Mononuclear cell (primary cell): ENCODE measurements at regions not wholly inside any gene's neighbourhood (a gene's known extent, or its start where the extent isn't known, plus 50 kb on each side); places are given as distances from the start of the nearest gene placed in this dataset.

Experiments
- H3K27me3 ChIP-seq: 2 replicates; pipeline ENCODE4 v1.6.0; 2011; ENCODE audit warnings: low read length, control low read depth; ENCODE audit not compliant: insufficient read depth
- H3K4me1 ChIP-seq: 2 replicates; pipeline ENCODE4 v1.5.1; 2011; ENCODE audit warnings: mild to moderate bottlenecking, low read length, control low read depth; ENCODE audit not compliant: insufficient read depth
- H3K4me3 ChIP-seq: 2 replicates; pipeline ENCODE4 v1.5.1; 2011; ENCODE audit warnings: mild to moderate bottlenecking, low read length, moderate library complexity
- H3K9me3 ChIP-seq: 2 replicates; pipeline ENCODE4 v1.5.1; 2011; ENCODE audit warnings: low read depth, mild to moderate bottlenecking, control low read depth, low read length

- H3K4me1 ChIP-seq: no peaks in the 10 kb centered on the region
- no peak overlapping the region for H3K4me3 ChIP-seq
- no peaks in the 10 kb centered on the region for H3K9me3 ChIP-seq
- H3K27me3 ChIP-seq: no peaks in the 10 kb centered on the region
Measured at GRCh38 chr5:163759000-163759704, 253.7 kb downstream of the MAT2B start.

DNA sequence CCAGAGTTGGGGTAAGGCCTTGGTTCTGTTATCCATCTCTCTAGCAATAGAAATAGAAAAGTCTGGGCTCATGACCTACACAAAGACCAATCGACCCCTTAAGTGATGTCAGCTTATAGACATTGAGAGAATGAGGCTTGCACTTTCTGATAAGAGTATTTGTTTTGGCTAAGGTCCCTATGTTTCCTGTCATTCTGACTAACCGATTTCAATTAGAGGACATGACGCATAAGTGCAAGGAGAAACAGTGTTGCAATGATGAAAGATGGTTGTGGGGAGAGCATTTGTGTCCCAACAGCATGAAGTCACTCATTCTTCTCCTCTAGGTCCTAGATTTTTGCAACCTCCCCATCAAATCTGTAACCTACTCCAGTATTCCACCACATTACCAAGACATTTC lies 255.1 kb downstream of the MAT2B start:
- no peaks in the 10 kb centered on the region for H3K27me3 ChIP-seq
- H3K4me1 ChIP-seq: no peaks in the 10 kb centered on the region
- H3K4me3 ChIP-seq: no peak overlapping the region
- H3K9me3 ChIP-seq: no peaks in the 10 kb centered on the region

DNA sequence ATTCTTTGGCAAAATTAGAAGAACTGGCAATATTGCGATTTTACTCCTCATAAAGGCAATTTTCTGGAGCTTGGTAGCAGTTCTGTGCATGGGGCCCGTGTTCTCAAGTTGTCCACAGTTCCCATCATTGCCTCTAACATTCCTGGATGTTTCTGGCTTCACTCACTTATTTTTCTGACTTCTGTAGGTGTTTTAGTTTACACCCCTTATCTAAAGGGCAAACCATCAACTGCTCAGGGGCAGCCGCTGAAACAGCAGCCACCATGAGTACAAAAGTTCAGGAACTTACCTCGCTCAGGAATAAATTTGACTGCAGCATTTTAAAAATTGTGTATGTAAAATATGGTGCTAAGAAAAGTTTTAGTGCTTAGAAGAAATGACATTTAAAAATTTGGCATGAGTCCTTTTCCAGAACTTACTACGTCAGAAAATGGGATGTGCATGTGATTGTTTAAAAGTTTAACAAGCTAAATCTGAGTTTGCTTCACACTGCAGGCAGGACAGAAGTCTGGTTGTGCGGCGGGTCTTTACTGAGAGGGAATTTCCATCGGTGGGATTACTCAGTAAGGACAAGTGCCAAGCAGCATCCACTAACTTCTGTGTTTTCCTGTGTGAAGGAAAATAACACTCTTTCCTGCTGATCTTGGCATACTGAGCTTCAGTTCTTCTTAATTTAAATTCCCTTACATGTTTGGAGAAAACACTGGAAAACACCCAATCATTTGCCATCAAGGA lies 261.7 kb downstream of the MAT2B start:
- no peaks in the 10 kb centered on the region for H3K27me3 ChIP-seq
- no peak overlapping the region for H3K4me3 ChIP-seq
- H3K9me3 ChIP-seq: no peaks in the 10 kb centered on the region
- no peaks in the 10 kb centered on the region for H3K4me1 ChIP-seq

DNA sequence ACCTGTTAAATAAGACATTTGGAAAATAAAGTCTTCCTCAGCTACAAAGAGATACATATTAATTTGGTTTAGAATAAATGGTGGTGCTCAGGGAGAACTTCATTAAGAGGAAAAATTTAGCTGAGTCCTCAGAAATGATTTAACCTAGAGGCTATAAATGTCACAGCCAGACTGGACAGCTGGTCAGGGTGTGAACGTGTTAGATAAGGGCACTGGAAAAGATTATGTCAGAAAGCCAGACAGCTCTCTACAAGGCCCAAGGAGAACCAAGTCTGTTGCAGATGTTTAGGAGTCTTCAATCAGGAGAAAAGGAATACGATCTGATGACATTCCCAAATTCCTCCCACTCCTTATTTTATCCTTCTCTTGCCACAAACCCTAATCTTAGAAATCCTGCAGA lies 265.2 kb downstream of the MAT2B start:
- H3K4me3 ChIP-seq: no peak overlapping the region
- no peaks in the 10 kb centered on the region for H3K9me3 ChIP-seq
- no peaks in the 10 kb centered on the region for H3K4me1 ChIP-seq
- H3K27me3 ChIP-seq: no peaks in the 10 kb centered on the region

- H3K27me3 ChIP-seq: no peaks in the 10 kb centered on the region
- H3K9me3 ChIP-seq: no peaks in the 10 kb centered on the region
- no peak overlapping the region for H3K4me3 ChIP-seq
- H3K4me1 ChIP-seq: no peaks in the 10 kb centered on the region
Measured at GRCh38 chr5:163772241-163772640, 266.8 kb downstream of the MAT2B start.

DNA sequence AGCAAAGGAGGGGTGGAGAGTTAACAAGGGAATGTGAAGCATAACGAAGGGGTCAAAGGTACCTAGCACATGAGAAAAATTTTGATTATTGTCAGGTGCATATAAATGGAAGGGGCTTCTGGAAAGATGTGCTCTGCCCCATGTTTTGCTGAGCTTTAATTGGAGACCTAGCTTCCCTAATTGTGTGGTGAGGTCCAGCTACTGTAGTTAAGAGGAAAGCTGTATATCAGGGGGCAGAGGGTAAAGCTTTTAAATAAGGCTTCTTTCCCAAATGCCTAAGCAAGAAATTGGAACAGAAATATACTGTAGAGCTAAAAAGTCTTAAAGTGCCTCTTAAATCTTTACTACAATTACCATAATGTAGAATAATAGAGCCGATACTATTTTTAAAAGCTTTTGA lies 267.2 kb downstream of the MAT2B start:
- Histone ChIP-seq H3K4me1 (no peaks in the 10 kb centered on the region), H3K27me3 (no peaks in the 10 kb centered on the region), H3K4me3 (no peak overlapping the region), H3K9me3 (no peaks in the 10 kb centered on the region)

DNA sequence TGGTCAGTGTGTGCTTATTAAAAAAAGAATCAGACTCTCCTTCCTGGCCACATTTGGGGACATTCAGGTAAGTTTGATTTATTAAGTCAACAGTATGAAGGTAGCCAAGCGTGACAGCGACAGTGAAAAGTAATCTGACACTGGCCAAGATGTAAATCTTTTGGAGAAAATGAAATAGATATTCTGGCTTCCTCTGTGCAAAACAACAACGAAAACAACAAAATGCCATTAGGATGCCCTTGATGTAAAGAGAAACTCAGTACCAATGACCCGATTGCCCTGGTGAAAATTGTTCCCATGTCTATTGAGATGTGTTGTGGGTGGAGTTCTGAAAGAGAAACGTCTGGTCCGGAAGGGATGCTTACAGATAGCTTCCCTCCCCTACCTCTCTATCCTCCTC lies 267.8 kb downstream of the MAT2B start:
- Histone ChIP-seq H3K27me3 (no peaks in the 10 kb centered on the region), H3K4me1 (no peaks in the 10 kb centered on the region), H3K4me3 (no peak overlapping the region), H3K9me3 (no peaks in the 10 kb centered on the region)

GRCh38 chr5:163789870-163790269 lies 284.5 kb downstream of the MAT2B start:
- no peaks in the 10 kb centered on the region for H3K9me3 ChIP-seq
- no peak overlapping the region for H3K4me3 ChIP-seq
- H3K4me1 ChIP-seq: no peaks in the 10 kb centered on the region
- no peaks in the 10 kb centered on the region for H3K27me3 ChIP-seq

- H3K27me3 ChIP-seq: no peaks in the 10 kb centered on the region
- no peak overlapping the region for H3K4me3 ChIP-seq
- no peaks in the 10 kb centered on the region for H3K4me1 ChIP-seq
- H3K9me3 ChIP-seq: no peaks in the 10 kb centered on the region
Measured at GRCh38 chr5:163790497-163790896, 285.1 kb downstream of the MAT2B start.

DNA sequence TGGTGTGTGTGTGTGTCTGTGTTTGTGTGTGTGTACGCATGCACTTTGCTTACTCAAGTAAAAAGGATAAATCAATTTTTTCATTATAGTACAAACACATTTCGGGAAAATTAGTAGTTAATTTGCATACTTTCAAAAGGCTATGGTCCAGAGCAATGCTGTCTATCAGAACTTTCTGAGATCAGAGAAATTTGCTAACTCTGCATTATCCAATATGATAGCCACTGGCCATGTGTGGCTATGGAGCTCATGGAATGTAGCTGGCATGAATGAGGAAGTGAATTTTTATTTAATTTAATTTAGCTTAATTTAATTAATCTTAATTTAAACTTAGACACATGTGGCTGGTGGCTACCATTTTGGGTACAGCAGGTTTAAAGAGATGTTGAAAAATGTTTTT lies 289.6 kb downstream of the MAT2B start:
- Histone ChIP-seq H3K4me1 (no peaks in the 10 kb centered on the region), H3K9me3 (no peaks in the 10 kb centered on the region), H3K4me3 (no peak overlapping the region), H3K27me3 (no peaks in the 10 kb centered on the region)

DNA sequence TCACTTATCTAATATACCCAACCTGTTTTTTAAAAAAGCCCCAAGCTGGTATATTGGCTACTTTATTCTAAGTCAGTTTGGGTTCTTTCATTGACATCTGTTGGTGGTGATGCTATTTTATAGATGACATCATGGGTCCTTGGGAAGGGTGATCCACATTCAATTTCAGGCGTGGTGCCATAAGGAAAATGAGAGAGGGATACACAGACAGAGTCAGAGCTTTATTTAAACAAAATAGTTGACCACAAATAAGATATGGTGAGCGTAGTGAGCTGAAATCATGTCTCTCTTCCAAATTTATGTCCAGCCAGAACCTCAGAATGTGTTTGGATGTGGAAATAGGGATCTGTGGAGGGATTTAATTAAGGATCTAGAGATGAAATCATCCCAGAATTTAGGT lies 302.4 kb downstream of the MAT2B start:
- no peaks in the 10 kb centered on the region for H3K27me3 ChIP-seq
- H3K9me3 ChIP-seq: no peaks in the 10 kb centered on the region
- H3K4me3 ChIP-seq: no peak overlapping the region
- no peaks in the 10 kb centered on the region for H3K4me1 ChIP-seq

DNA sequence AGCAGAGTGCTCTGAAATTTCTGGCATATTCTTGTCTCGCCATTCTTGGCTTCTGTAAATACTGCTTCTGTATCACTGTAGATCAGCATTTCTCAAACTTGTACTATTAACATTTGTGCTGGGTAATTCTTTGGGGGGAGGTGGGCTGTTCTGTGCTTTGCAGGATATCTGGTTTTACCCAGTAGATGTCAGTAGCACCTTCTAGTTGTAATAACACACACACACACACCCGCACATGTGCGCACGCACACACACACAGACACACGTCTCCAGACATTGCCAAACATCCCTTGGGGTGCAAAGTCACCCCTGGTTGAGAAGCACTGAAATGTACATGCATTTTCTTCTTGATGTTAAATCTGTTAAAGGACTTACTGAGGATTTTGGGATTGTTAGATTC lies 304.1 kb downstream of the MAT2B start:
- H3K4me3 ChIP-seq: no peak overlapping the region
- no peaks in the 10 kb centered on the region for H3K9me3 ChIP-seq
- no peaks in the 10 kb centered on the region for H3K27me3 ChIP-seq
- H3K4me1 ChIP-seq: no peaks in the 10 kb centered on the region

- no peaks in the 10 kb centered on the region for H3K27me3 ChIP-seq
- H3K4me1 ChIP-seq: no peaks in the 10 kb centered on the region
- H3K4me3 ChIP-seq: no peak overlapping the region
- no peaks in the 10 kb centered on the region for H3K9me3 ChIP-seq
Measured at GRCh38 chr5:163813900-163814299, 308.5 kb downstream of the MAT2B start.

DNA sequence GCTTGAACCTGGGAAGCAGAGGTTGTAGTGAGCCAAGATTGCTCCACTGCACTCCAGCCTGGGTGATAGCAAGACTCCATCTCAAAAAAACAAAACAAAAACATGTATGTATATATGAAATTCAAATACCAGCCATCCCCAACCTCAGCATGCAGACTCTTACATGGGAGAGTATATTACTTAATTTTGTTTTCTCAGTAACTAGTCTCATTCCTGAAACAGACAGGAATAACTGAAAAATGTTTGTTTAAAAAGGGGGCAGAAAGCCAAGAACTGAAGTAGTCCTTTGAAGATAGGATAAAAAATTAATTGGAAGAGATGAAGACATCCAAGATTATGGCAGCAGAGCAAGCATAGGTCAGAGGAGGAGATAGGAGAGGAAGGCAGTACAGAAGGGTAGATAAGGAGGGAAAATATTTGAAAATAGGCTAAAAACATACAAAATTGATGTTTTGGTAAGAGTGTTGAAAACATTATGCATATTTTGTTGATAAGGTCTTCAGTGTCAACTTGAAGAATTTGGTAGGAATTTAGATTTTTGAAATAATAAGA lies 309.9 kb downstream of the MAT2B start:
- no peaks in the 10 kb centered on the region for H3K4me1 ChIP-seq
- no peaks in the 10 kb centered on the region for H3K27me3 ChIP-seq
- no peak overlapping the region for H3K4me3 ChIP-seq
- peaks cover 3% of the 10 kb centered on the region for H3K9me3 ChIP-seq

- H3K9me3 ChIP-seq: peaks cover 6% of the 10 kb centered on the region
- H3K4me1 ChIP-seq: no peaks in the 10 kb centered on the region
- H3K4me3 ChIP-seq: no peak overlapping the region
Measured at GRCh38 chr5:163821142-163821541, 315.7 kb downstream of the MAT2B start.

DNA sequence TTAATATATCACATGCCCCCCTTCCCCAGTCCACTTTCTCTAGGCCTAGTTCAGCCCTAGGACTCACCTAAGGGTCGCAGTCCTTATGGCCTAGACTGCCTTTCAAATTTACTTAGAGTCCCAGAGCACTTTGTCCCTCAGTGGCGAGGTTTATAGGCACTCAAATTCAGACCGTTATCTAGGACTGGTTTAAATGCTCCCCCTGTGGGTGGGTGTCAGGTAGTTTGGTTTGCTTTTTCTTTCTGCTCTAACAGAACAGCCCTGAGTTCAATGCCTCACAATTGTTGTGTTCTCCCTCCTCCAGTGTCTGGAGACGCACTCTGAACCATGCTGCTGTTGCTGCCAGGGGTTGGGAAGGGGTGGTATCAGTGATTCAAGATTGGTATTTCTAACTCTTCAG lies 317.1 kb downstream of the MAT2B start:
- Histone ChIP-seq H3K9me3 (peaks cover 6% of the 10 kb centered on the region), H3K27me3 (no peaks in the 10 kb centered on the region), H3K4me1 (no peaks in the 10 kb centered on the region), H3K4me3 (no peak overlapping the region)

More at GRCh38 chr5:163821142-163821541, 315.7 kb downstream of the MAT2B start:
- H3K27me3 ChIP-seq: no peaks in the 10 kb centered on the region
